HepG2 (cell line): ENCODE measurements at regions not wholly inside any gene's neighbourhood (a gene's known extent, or its start where the extent isn't known, plus 50 kb on each side); places are given as distances from the start of the nearest gene placed in this dataset.

Experiments
- ATAC-seq: fragments of 200-7000 bp; cut with Tn5 transposase; 3 replicates; pipeline ENCODE4 v1.9.1; 2020; ENCODE audit warnings: mild to moderate bottlenecking, moderate library complexity
- BruUV-seq: library from RNA; stranded (reverse); fragments of 400-500 nt; replicated peaks from 2 replicates; lab custom pipeline; 2021; lab: Mats Ljungman, UMichigan
- CTCF ChIA-PET: fragments of 300-600 bp; formaldehyde crosslinking; extraction: SDS; loops from one replicate; lab custom pipeline; 2021; ENCODE audit warnings: low total read pairs, inconsistent platforms, low intra/inter-chr PET ratio; lab: Yijun Ruan, JAX
- POLR2A ChIA-PET: fragments of 350-600 bp; sonication (Branson Sonifier 250); formaldehyde crosslinking; loops from one replicate; lab custom pipeline; 2020; ENCODE audit warnings: antibody characterized with exemption, inconsistent platforms; lab: Yijun Ruan, JAX
- DNase-seq: peaks from one replicate; pipeline ENCODE4 v3.0.0-alpha.2; 2015; ENCODE audit warnings: low spot score
- FAIRE-seq: peaks from 3 replicates; lab custom pipeline; 2011; peaks lifted over from hg19 to GRCh38; lab: Jason Lieb, UNC
- H2AFZ ChIP-seq: one replicate; pipeline ENCODE4 v1.6.1; 2011; ENCODE audit warnings: low read length, inconsistent platforms
- H3K27ac ChIP-seq: fragments of 300-600 bp; 3 replicates; pipeline ENCODE4 v1.8.0; 2011; ENCODE audit warnings: mixed run types, mild to moderate bottlenecking, mixed read lengths, low read length, inconsistent platforms; ENCODE audit not compliant: insufficient read depth; ENCODE audit errors: extremely low read length
- H3K27me3 ChIP-seq, 2 experiments: fragments of 200-600 bp in 1 of 2; 2 replicates in 1 of 2; 3 replicates in 1 of 2; pipeline versions ENCODE4 v1.6.0 to v1.8.0; 2011; ENCODE audit warnings: low read length in 2 of 2, mild to moderate bottlenecking in 2 of 2, moderate library complexity in 2 of 2, inconsistent platforms in 1 of 2; ENCODE audit not compliant: insufficient read depth in 2 of 2, control insufficient read depth in 1 of 2
- H3K36me3 ChIP-seq, 2 experiments: fragments of 200-600 bp in 1 of 2; replicated peaks in 1 of 2; 2 replicates in 1 of 2; 3 replicates in 1 of 2; pipeline versions ENCODE4 v1.5.1 to v1.8.0; 2011; ENCODE audit warnings: low read length in 2 of 2, inconsistent platforms in 1 of 2; ENCODE audit not compliant: insufficient read depth in 2 of 2, control insufficient read depth in 1 of 2
- H3K4me1 ChIP-seq: 2 replicates; pipeline ENCODE4 v1.5.1; 2012; ENCODE audit warnings: low read length, inconsistent platforms; ENCODE audit not compliant: insufficient read depth
- H3K4me2 ChIP-seq: 2 replicates; pipeline ENCODE4 v1.6.0; 2011; ENCODE audit warnings: low read depth, low read length, inconsistent platforms
- H3K4me3 ChIP-seq, 3 experiments: fragments of 200-600 bp in 1 of 3; sonication (generic), shearing (Covaris generic) in 1 of 3; replicated peaks in 1 of 3; 2 replicates each; pipeline ENCODE4 v1.5.1; 2011 to 2016; ENCODE audit warnings: low read length in 3 of 3, inconsistent platforms in 2 of 3, low read depth in 2 of 3, mild to moderate bottlenecking in 2 of 3, control low read depth in 1 of 3, mixed read lengths in 1 of 3; ENCODE audit not compliant: insufficient read depth in 1 of 3
- H3K79me2 ChIP-seq: one replicate; pipeline ENCODE4 v1.6.1; 2011; ENCODE audit warnings: low read length, inconsistent platforms; ENCODE audit not compliant: insufficient read depth
- H3K9ac ChIP-seq: 2 replicates; pipeline ENCODE4 v1.6.0; 2011; ENCODE audit warnings: mild to moderate bottlenecking, low read depth, low read length, inconsistent platforms; ENCODE audit not compliant: insufficient read depth
- H3K9me3 ChIP-seq: 2 replicates; pipeline ENCODE4 v1.5.1; 2012; ENCODE audit warnings: mild to moderate bottlenecking, low read length
- H4K20me1 ChIP-seq: 2 replicates; pipeline ENCODE4 v1.6.0; 2011; ENCODE audit warnings: inconsistent platforms, mild to moderate bottlenecking, low read length, moderate library complexity; ENCODE audit not compliant: insufficient read depth
- AKNA ChIP-seq: sonication (generic); formaldehyde crosslinking; IDR thresholded peaks from 2 replicates; pipeline ENCODE4 v1.4.0; 2020; ENCODE audit warnings: missing genetic modification reagents, borderline replicate concordance
- ATF7 ChIP-seq, 2 experiments: fragments of 450-650 bp in 1 of 2; sonication (generic) in 1 of 2; formaldehyde crosslinking in 1 of 2; IDR thresholded peaks; 2 replicates each; pipeline versions ENCODE4 v1.4.0 to v1.6.1; 2016 to 2020; ENCODE audit warnings: antibody characterized with exemption in 1 of 2, mild to moderate bottlenecking in 1 of 2, missing genetic modification reagents in 1 of 2
- SYNCRIP ChIP-seq: fragments of 200-400 bp; formaldehyde crosslinking; IDR thresholded peaks from 2 replicates; pipeline ENCODE4 v1.6.1; 2018; ENCODE audit warnings: mild to moderate bottlenecking, low read depth, low read length; ENCODE audit not compliant: insufficient read depth
- ZNF124 ChIP-seq: sonication (generic); formaldehyde crosslinking; IDR thresholded peaks from 2 replicates; pipeline ENCODE4 v1.4.0; 2020; ENCODE audit warnings: missing genetic modification reagents
- ZNF546 ChIP-seq: sonication (generic); formaldehyde crosslinking; conservative IDR thresholded peaks from 2 replicates; pipeline ENCODE4 v1.8.1; 2023; ENCODE audit warnings: mild to moderate bottlenecking, missing genetic modification reagents
- WGBS: methylation state at CpG from one replicate; pipeline ENCODE4 v1.1.6; 2017; ENCODE audit warnings: low lambda C conversion rate; 5-methylcytosine and 5-hydroxymethylcytosine counted together
- in situ Hi-C: cut with HindIII; loops from 2 replicates; pipeline ENCODE4 v1.10.0; 2017; ENCODE audit warnings: low pct_unique_long_range_greater_than_20kb; ENCODE audit not compliant: extremely low pct_ligation_motif_present
- intact Hi-C: fragments of 100-400 bp; cut with micrococcal nuclease; formaldehyde crosslinking; loops from one replicate; pipeline ENCODE4 v1.10.0; 2022; ENCODE audit not compliant: unreplicated experiment

GRCh38 chr3:106794442-106794841 is 582.8 kb upstream of the CCDC54 start (continued):
- TF ChIP-seq SYNCRIP (no peak), ZNF124 (CRISPR knock-in tag) (no peak)
- TF ChIP-seq, all 625 proteins: peak for 0

- WGBS: 3% methylated on average over 1 of the region's 1 CpG
- no peak overlapping the region for H3K4me3 ChIP-seq
- FAIRE-seq: no peak
Observed at GRCh38 chr3:106795553-106795952, 581.7 kb upstream of the CCDC54 start.

More at GRCh38 chr3:106795553-106795952, 581.7 kb upstream of the CCDC54 start:
- H3K79me2 ChIP-seq: no peaks in the 10 kb centered on the region
- no peaks in the 10 kb centered on the region for H3K4me1 ChIP-seq
- H3K9ac ChIP-seq: no peak overlapping the region
- no peak overlapping the region for H2AFZ ChIP-seq
- ChIA-PET CTCF (no interaction called here), POLR2A (no interaction called here)
- H3K9me3 ChIP-seq: no peaks in the 10 kb centered on the region
- no peaks in the 10 kb centered on the region for H4K20me1 ChIP-seq
- H3K27ac ChIP-seq: no peak overlapping the region
- H3K36me3 ChIP-seq: no peaks in the 10 kb centered on the region
- H3K27me3 ChIP-seq: no peaks in the 10 kb centered on the region
- intact Hi-C loops: no loop called here
- no TSS peak for BruUV-seq
- in situ Hi-C loops: no loop called here
- TF ChIP-seq ZNF546: no peak
- no peak for TF ChIP-seq ATF7 (IDR thresholded peaks at IDR 0.05)
- no peak for TF ChIP-seq ATF7 (CRISPR knock-in tag; IDR thresholded peaks at IDR 0.05)
- no peak for TF ChIP-seq AKNA (CRISPR knock-in tag)
- H3K4me2 ChIP-seq: no peak overlapping the region
- ATAC-seq (no peak), DNase-seq (no peak)
